ENCODE measurements at regions not wholly inside any gene's neighbourhood (a gene's known extent, or its start where the extent isn't known, plus 50 kb on each side); places are given as distances from the start of the nearest gene placed in this dataset.

- ATAC-seq = no peak
- Histone ChIP-seq H3K27ac (ENCODE audit: low read depth) (no peak overlapping the region), H3K4me3 (no peak overlapping the region), H2AFZ (no peak overlapping the region), H3K9me2 (ENCODE audit: insufficient read depth) (peaks cover 7% of the 10 kb centered on the region), H3K36me3 (ENCODE audit: insufficient read depth) (no peaks in the 10 kb centered on the region), H3K79me2 (replicated peaks; ENCODE audit: insufficient read depth) (no peaks in the 10 kb centered on the region), H4K20me1 (replicated peaks; ENCODE audit: insufficient read depth) (no peaks in the 10 kb centered on the region), H3K4me2 (no peak overlapping the region), H3K27me3 (ENCODE audit: insufficient read depth) (no peaks in the 10 kb centered on the region), H3K4me1 (ENCODE audit: insufficient read depth) (no peaks in the 10 kb centered on the region), H3F3A (replicated peaks; ENCODE audit: low read depth) (no peaks in the 10 kb centered on the region)
- H3K9me3 Mint-ChIP-seq = no peaks in the 10 kb centered on the region; the same call in 2 of the 3 replicates
- no peak overlapping the region for H3K4me3 Mint-ChIP-seq
- no peaks in the 10 kb centered on the region; the same call in 2 of the 3 replicates for H3K4me1 Mint-ChIP-seq
- peaks cover 3% of the 10 kb centered on the region for H3K27me3 Mint-ChIP-seq (ENCODE audit: insufficient read depth, low read depth, poor library complexity)
- H3K27ac Mint-ChIP-seq = no peak overlapping the region
- H3K36me3 Mint-ChIP-seq (ENCODE audit: low read depth) = no peaks in the 10 kb centered on the region
- TF ChIP-seq ETS1 (IDR thresholded peaks at IDR 0.05) = no peak
- TF ChIP-seq NANOG (IDR thresholded peaks at IDR 0.05; ENCODE audit: borderline replicate concordance) = no peak
- TF ChIP-seq POLR2AphosphoS5 (IDR thresholded peaks at IDR 0.05; ENCODE audit: low read depth) = no peak
- no peak for TF ChIP-seq EZH2 (IDR thresholded peaks at IDR 0.05; ENCODE audit: low read depth, unreplicated experiment)
- TF ChIP-seq EZH2phosphoT487 (IDR thresholded peaks at IDR 0.05; ENCODE audit: unreplicated experiment) = no peak
- TF ChIP-seq CTCF (conservative IDR thresholded peaks at IDR 0.05; ENCODE audit: low read depth in 2 of 2) = no peak
- TF ChIP-seq ZNF114 (CRISPR knock-in tag; IDR thresholded peaks at IDR 0.05) = no peak
- no peak for DNase-seq (ENCODE audit: low spot score)
These were observed 162.2 kb downstream of the RRAGC start for GRCh38 chr1:38697387-38697786.

GRCh38 chr1:38696371-38696770, 163.2 kb downstream of the RRAGC start:
- Mint-ChIP-seq H3K36me3 (ENCODE audit: low read depth) (no peaks in the 10 kb centered on the region), H3K4me3 (no peak overlapping the region), H3K9me3 (peaks cover 3% of the 10 kb centered on the region; the same call in 2 of the 3 replicates), H3K27me3 (ENCODE audit: insufficient read depth, low read depth, poor library complexity) (peaks cover 2% of the 10 kb centered on the region), H3K27ac (no peak overlapping the region), H3K4me1 (no peaks in the 10 kb centered on the region; the same call in 2 of the 3 replicates)
- H3K79me2 ChIP-seq (replicated peaks; ENCODE audit: insufficient read depth) = no peaks in the 10 kb centered on the region
- TF ChIP-seq JUNB (IDR thresholded peaks at IDR 0.05; ENCODE audit: unreplicated experiment) (no peak), EZH2 (IDR thresholded peaks at IDR 0.05; ENCODE audit: low read depth, unreplicated experiment) (no peak), CTCF (conservative IDR thresholded peaks at IDR 0.05; ENCODE audit: low read depth in 2 of 2) (no peak), EZH2phosphoT487 (IDR thresholded peaks at IDR 0.05; ENCODE audit: unreplicated experiment) (no peak), POLR2AphosphoS5 (IDR thresholded peaks at IDR 0.05; ENCODE audit: low read depth) (no peak), REST (IDR thresholded peaks at IDR 0.05; ENCODE audit: unreplicated experiment) (no peak), ZNF114 (CRISPR knock-in tag; IDR thresholded peaks at IDR 0.05) (no peak)
- H3K27me3 ChIP-seq (ENCODE audit: insufficient read depth) = no peaks in the 10 kb centered on the region
- H3K4me1 ChIP-seq (ENCODE audit: insufficient read depth) = no peaks in the 10 kb centered on the region
- DNase-seq (ENCODE audit: low spot score) (no peak), ATAC-seq (no peak)
- H3K4me3 ChIP-seq = no peak overlapping the region
- H3K36me3 ChIP-seq (ENCODE audit: insufficient read depth) = no peaks in the 10 kb centered on the region
- H4K20me1 ChIP-seq (replicated peaks; ENCODE audit: insufficient read depth) = no peaks in the 10 kb centered on the region
- H3F3A ChIP-seq (replicated peaks; ENCODE audit: low read depth) = no peaks in the 10 kb centered on the region
- no peak overlapping the region for H2AFZ ChIP-seq
- no peak overlapping the region for H3K27ac ChIP-seq (ENCODE audit: low read depth)
- H3K4me2 ChIP-seq = no peak overlapping the region
- H3K9me2 ChIP-seq (ENCODE audit: insufficient read depth) = peaks cover 7% of the 10 kb centered on the region

Data from GM23338 (cell line).